HG03521 (cell line): ENCODE measurements at regions not wholly inside any gene's neighbourhood (a gene's known extent, or its start where the extent isn't known, plus 50 kb on each side); places are given as distances from the start of the nearest gene placed in this dataset.
"Not testable (repeated sequence)": the region's sequence is repeated elsewhere in the genome, so short reads cannot be mapped to it uniquely, and the experiment has no call there.

Experiments used
- ATAC-seq: cut with Tn5 transposase; IDR thresholded peaks from one replicate; pipeline ENCODE4 v1.9.1; 2021; ENCODE audit warnings: mild to moderate bottlenecking, moderate library complexity; ENCODE audit not compliant: unreplicated experiment

- no peak for ATAC-seq
Observed at GRCh38 chr12:75630091-75630490, 118.7 kb upstream of the KRR1 start.

- ATAC-seq = no peak
Observed at GRCh38 chr12:75628916-75629315, 117.5 kb upstream of the KRR1 start.

GRCh38 chr12:75628511-75628910 lies 117.1 kb upstream of the KRR1 start:
- ATAC-seq = no peak

- ATAC-seq = no peak
Observed at GRCh38 chr12:75623631-75624154, 112.3 kb upstream of the KRR1 start.

- ATAC-seq = no peak
Observed at GRCh38 chr12:75622492-75622891, 111.1 kb upstream of the KRR1 start.

- ATAC-seq = not testable (repeated sequence)
Observed at GRCh38 chr12:75614396-75614795, 103.0 kb upstream of the KRR1 start.

GRCh38 chr12:75613981-75614380 lies 102.6 kb upstream of the KRR1 start:
- no peak for ATAC-seq

GRCh38 chr12:75611041-75611440 lies 99.6 kb upstream of the KRR1 start:
- no peak for ATAC-seq

GRCh38 chr12:75606956-75607355 lies 95.5 kb upstream of the KRR1 start:
- ATAC-seq = no peak

- ATAC-seq = no peak
Observed at GRCh38 chr12:75606151-75606550, 94.7 kb upstream of the KRR1 start.

GRCh38 chr12:75603475-75603874 lies 92.1 kb upstream of the KRR1 start:
- ATAC-seq = no peak

- ATAC-seq = no peak
Observed at GRCh38 chr12:75602106-75602505, 90.7 kb upstream of the KRR1 start.

GRCh38 chr12:75600146-75600545 lies 88.7 kb upstream of the KRR1 start:
- no peak for ATAC-seq

GRCh38 chr12:75599061-75599460 lies 87.7 kb upstream of the KRR1 start:
- ATAC-seq = no peak

- ATAC-seq = no peak
Observed at GRCh38 chr12:75596406-75596805, 85.0 kb upstream of the KRR1 start.

- no peak for ATAC-seq
Observed at GRCh38 chr12:75592638-75593335, 81.4 kb upstream of the KRR1 start.

GRCh38 chr12:75592086-75592485 lies 80.7 kb upstream of the KRR1 start:
- ATAC-seq = no peak

- ATAC-seq = no peak
Observed at GRCh38 chr12:75591628-75592027, 80.2 kb upstream of the KRR1 start.

- no peak for ATAC-seq
Observed at GRCh38 chr12:75589801-75590200, 78.4 kb upstream of the KRR1 start.

GRCh38 chr12:75587340-75588106 lies 76.1 kb upstream of the KRR1 start:
- ATAC-seq = no peak

GRCh38 chr12:75585330-75585729 lies 73.9 kb upstream of the KRR1 start:
- no peak for ATAC-seq

GRCh38 chr12:75583355-75583754 lies 71.9 kb upstream of the KRR1 start:
- ATAC-seq = no peak
